GM19035 (cell line): ENCODE measurements at regions not wholly inside any gene's neighbourhood (a gene's known extent, or its start where the extent isn't known, plus 50 kb on each side); places are given as distances from the start of the nearest gene placed in this dataset.
"Not testable (repeated sequence)": the region's sequence is repeated elsewhere in the genome, so short reads cannot be mapped to it uniquely, and the experiment has no call there.

Source experiments
- ATAC-seq: cut with Tn5 transposase; IDR thresholded peaks from one replicate; pipeline ENCODE4 v1.9.1; 2021; ENCODE audit not compliant: unreplicated experiment

DNA sequence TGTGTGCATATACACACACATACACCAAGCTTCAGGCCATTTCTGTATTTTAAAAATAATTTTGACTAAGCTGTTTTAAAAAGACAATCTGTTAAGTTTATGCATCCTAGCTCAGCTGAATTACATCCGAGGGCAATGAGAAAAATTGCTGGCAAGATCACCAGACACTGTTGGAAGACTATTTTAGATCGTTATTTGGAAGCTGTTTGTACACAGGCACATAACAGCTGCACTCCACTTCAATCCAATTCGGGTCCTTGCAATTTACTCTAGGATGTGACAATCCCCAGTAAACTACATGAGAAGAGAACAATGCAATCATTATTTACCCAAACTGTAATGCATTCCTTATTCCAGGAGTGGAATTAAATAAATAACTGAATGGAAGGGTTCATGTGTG, 79.3 kb upstream of the RASA1 start:
- no peak for ATAC-seq

DNA sequence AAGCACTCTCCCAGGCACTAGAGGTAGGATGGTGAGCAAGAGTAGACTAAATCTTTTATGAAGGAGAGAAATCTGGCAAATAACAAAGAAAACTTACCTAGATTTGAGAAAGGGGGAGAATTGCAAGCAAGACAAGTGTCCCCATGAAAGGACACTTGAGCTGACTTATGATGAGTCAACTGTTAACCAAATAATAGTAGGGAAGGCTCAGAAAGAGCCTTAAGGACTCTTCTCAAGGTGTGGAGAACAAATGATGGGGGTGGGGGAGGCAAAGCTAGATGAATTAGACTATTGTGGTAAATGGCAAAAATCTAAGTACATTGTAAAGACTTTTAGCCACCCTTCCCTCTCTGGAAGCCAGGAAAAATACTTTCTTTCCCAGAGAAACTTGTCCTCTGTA, 77.6 kb upstream of the RASA1 start:
- no peak for ATAC-seq

DNA sequence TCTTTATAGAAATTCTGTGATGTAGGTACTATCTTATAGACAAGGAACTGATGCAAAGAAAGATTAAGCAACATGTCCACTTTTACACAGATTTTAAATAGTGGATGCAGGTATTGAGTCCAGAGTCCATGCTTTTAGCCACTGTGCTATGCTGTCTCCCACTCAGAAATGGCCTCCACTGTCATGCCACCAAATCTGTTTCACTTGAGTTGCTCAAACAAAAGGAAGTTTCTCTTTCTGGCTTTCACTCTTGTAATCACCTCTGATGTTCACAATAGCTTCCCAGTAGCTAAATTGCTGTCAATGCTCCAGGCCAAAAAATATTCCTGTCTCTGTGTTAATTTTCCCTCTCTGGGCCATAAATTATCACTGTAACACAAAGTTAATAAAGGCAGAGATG, 77.0 kb upstream of the RASA1 start:
- ATAC-seq: peak; percentile 46

DNA sequence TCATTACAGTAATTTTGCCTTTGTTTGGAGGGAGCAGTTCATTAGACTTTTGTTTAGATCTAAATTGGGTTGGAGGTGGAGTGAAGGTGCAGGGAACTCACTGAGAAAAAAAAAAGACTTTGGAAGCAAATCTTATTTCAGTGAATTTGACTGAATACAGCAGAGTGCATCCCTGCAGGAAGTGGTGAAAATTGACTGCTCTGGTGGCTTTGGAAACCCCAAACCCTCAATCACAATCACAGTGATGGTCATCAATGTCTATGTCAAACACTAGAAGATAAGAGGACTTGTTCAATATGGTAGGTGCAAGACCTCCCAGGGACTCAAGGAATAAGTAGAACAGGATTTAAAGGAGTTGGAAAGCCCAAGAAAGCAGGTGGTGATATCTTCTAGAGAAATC, 76.0 kb upstream of the RASA1 start:
- no peak for ATAC-seq

DNA sequence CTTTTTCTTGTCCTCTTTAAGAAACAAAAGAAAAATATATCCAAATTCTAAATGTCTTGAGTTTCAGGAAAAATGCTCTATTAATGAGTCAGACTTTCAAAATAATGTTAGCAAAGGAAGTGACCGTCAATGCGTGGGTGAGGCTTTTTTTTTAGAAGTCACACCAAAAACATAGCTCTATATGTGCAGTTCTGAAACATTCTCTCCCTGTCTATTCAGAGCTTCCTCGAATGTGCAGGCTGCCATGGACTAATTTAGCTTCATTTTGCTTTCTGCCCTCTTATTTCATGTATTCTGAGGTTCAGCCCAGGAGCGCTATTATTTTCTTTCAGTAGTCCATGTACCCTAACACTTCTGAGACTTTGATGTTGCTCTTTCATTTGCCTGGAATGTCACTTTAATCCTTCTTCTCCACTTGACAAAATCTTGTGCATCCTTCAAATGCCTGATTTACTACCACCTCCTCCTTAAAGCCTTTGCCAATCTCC, 72.5 kb upstream of the RASA1 start:
- peak; percentile 57 for ATAC-seq

DNA sequence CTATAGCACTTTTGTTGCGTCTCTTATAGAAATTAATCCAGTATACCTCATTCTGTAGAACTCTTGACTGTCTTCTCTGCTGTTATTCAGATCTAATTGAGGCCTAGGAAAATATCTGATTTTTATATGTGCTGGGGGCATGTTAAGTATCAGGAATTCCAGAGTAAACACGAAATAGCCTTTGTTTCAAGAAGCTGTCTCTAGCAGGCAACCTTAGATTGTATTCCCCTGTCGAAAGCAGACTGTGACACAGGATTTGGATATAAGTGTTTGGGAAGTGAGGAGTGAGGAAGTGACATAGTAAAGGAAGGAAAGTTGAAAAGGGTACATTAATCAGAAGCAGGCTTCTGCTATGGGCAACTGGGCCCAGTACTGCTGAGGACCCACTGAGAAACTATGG, 72.1 kb upstream of the RASA1 start:
- ATAC-seq: no peak

DNA sequence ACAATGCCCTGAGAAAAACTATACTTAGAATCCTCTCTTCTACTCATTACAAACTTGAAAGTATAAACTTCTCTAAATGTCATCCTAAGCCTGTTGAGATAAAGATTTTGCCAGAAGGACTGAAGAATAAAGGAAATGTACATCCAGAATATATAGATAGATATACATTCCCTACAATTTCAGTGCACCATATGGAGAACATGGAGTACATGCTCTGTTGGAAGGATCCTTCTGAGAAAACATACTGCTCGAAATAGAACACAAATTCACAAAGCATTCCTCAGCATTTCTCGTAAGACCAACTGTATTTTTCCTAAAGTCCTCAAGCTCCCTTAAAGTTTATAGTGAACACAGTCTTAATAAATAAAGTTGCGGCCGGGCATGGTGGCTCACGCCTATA, 69.7 kb upstream of the RASA1 start:
- no peak for ATAC-seq

DNA sequence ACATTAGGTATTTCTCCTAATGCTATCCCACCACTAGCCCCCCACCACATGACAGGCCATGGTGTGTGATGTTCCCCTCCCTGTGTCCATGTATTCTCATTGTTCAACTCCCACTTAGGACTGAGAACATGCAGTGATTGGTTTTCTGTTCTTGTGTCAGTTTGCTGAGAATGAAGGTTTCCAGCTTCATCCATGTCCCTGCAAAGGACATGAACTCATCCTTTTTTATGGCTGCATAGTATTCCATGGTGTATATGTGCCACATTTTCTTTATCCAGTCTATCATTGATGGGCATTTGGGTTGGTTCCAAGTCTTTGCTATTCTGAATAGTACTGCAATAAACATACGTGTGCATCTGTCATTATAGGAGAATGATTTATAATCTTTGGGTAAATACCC, 68.4 kb upstream of the RASA1 start:
- ATAC-seq: not testable (repeated sequence)

DNA sequence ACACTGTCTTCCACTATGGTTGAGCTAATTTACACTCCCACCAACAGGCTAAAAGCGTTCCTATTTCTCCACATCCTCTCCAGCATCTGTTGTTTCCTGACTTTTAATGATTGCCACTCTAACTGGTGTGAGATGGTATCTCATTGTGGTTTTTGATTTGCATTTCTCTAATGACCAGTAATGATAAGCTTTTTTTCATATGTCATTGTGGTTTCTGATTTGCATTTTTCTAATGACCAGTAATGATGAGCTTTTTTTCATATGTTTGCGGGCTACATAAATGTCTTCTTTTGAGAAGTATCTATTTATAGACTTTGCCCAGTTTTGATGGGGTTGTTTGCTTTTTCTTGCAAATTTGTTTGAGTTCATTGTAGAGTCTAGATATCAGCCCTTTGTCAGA, 68.0 kb upstream of the RASA1 start:
- ATAC-seq: not testable (repeated sequence)

DNA sequence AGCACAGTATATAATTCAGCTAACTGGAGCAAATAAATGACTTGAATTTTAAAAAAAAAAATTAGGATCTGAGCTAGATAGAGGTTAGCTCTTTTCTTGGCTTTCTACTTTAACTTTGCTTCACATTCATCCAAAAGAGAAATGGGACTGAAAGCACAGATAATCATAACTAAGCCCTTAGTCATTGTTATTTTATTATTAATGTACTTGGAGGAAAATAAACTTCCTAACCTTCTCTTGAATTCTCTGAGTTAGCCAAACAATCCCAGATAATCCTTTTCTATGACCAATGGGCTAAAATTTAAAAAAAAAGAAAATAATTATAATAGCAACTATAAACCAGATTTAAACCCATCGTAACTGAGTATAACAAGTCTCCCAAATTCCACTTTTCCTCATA, 57.6 kb upstream of the RASA1 start:
- ATAC-seq: no peak

DNA sequence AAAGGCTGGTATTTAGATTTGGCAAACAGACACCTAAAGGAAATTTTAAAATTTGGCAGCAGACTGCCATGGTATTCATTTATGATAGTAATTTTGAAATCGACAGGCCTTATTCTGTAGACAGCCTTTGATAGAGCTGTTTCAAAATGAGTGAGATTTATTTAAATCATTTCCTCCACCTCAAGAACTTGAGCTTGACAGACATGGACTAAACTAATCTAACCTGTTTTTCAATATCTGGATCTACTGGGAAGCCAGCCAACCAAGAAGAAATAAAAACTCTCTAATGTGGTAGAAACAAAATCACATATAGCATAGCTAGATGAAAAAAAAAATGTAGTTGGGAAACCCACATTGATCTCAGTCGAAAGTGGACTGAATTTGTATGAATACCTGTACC, 56.9 kb upstream of the RASA1 start:
- no peak for ATAC-seq

DNA sequence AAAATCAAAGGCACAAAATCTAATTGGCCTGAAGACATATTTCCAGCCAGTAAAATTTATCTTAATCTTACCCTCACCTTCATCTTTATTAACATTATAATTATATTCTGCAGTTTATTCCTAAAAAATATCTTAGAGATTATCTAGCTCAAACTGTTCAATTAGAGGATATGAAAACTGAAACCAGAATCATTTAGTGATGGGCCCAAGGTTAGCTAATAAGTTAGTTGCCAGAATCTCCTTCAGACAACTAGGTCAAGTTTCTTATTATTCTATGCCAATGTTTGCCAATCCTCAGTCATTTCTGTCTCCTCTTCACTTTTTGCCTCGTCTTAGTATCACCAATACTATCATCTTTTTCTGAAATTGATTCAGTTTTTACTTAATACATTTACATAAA, 56.0 kb upstream of the RASA1 start:
- no peak for ATAC-seq

DNA sequence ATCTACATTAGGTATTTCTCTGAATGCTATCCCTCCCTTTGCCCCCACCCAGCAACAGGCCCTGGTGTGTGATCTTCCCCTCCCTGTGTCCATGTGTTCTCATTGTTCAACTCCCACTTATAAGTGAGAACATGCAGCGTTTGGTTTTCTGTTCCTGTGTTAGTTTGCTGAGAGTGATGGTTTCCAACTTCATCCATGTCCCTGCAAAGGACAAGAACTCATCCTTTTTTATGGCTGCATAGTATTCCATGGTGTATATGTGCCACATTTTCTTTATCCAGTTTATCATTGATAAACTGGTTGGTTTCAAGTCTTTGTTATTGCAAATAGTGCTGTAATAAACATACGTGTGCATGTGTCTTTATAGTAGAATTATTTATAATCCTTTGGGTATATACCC, 55.5 kb upstream of the RASA1 start:
- not testable (repeated sequence) for ATAC-seq

DNA sequence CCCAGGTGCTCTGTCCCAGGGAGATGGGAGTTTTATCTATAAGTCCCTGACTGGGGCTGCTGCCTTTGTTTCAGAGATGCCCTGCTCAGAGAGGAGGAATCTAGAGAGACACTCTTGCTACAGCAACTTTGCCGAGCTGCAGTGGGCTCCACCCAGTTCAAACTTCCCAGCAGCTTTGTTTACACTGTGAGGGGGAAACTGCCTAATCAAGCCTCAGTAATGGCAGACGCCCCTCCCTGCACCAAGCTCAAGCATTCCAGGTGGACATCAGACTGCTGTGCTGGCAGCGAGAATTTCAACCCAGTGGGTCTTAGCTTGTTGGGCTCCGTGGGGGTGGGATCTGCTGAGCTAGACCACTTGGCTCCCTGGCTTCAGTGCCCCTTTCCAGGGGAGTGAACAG, 50.2 kb upstream of the RASA1 start:
- ATAC-seq: not testable (repeated sequence)
